Fibroblast of villous mesenchyme (primary cell): ENCODE measurements at regions not wholly inside any gene's neighbourhood (a gene's known extent, or its start where the extent isn't known, plus 50 kb on each side); places are given as distances from the start of the nearest gene placed in this dataset.

Source experiments
- DNase-seq: peaks from one replicate; pipeline ENCODE4 v3.0.0-alpha.2; 2010; ENCODE audit warnings: low read depth
- H3K4me3 ChIP-seq: 2 replicates; pipeline ENCODE4 v1.5.1; 2011; ENCODE audit warnings: low read depth, mild to moderate bottlenecking, low read length
- CTCF ChIP-seq: IDR thresholded peaks from 2 replicates; pipeline ENCODE4 v1.5.1; 2012; ENCODE audit warnings: low read depth, mild to moderate bottlenecking, low read length; ENCODE audit not compliant: insufficient read depth

GRCh38 chr1:36609241-36610027 lies 126.7 kb upstream of the CSF3R start:
- peak; percentile 33 for DNase-seq

DNA sequence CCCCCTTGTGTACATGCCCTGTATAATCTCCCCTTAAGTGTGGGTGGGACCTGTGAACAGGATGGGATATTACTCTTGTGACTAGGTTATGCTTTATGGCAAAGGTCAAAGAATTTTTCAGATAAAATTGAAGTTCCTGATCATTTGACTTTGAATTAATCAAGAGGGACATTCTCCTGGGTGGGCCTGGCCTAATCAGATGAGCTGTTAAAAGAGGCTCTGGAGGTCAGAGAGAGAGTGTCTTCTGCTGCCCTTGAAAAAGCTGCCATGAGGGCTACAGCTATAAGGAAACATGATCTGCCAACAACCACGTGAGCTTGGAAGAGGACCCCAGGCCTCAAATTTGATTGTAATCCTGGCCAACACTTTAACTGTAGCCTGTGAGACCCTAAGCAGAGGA lies 125.6 kb upstream of the CSF3R start:
- TF ChIP-seq CTCF = no peak
- H3K4me3 ChIP-seq = no peak overlapping the region
- no peak for DNase-seq

More at GRCh38 chr1:36609241-36610027, 126.7 kb upstream of the CSF3R start:
- no peak overlapping the region for H3K4me3 ChIP-seq
- peak; percentile 67 for TF ChIP-seq CTCF

DNA sequence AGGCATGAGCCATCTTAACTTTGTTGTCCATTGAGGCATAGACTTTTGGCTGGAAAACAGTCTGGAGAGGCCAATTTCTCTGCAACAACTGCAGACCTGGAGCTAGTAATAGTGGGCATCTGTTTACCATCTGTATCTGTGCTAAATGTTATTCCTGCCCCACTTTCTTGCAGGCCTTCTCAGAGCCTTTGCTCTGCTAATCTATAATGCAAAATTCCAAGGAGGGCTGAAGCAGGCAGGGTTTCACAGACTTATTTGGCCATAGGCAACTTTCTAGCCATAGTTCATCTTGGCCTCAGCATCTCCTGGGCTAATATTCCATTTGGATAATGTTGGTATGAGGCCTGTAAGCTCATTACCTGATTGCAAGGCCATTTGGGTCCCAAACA lies 124.5 kb upstream of the CSF3R start:
- no peak for DNase-seq
- TF ChIP-seq CTCF = no peak

GRCh38 chr1:36606641-36607262 lies 124.0 kb upstream of the CSF3R start:
- no peak for DNase-seq
- TF ChIP-seq CTCF = no peak
- no peak overlapping the region for H3K4me3 ChIP-seq

More for the DNA sequence above, 124.5 kb upstream of the CSF3R start:
- H3K4me3 ChIP-seq = no peak overlapping the region

- no peak for DNase-seq
- no peak for TF ChIP-seq CTCF
- H3K4me3 ChIP-seq = no peak overlapping the region
Measured at GRCh38 chr1:36605942-36606640, 123.4 kb upstream of the CSF3R start.

DNA sequence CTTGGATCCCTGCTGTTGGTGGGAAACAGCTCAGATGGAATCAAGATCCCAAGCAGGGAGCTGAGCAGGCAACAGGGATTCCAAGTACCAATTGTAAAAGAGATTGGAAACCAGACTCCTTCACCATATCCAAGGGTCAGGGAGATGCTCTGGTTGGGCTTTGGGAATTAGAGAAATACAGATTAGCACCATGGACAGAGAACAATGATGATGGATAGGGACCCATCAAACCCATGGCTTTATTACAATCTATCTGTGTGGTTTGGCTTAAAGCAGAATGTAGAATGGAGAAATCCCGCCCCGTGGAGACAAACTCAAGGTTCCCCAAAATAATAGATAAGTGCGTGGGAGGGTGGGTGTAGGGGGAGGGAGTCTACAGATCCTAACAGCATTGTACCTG lies 120.7 kb upstream of the CSF3R start:
- DNase-seq = no peak
- TF ChIP-seq CTCF = no peak

More for the DNA sequence above, 120.7 kb upstream of the CSF3R start:
- H3K4me3 ChIP-seq = no peak overlapping the region
